PC-9 (cell line): ENCODE measurements at regions not wholly inside any gene's neighbourhood (a gene's known extent, or its start where the extent isn't known, plus 50 kb on each side); places are given as distances from the start of the nearest gene placed in this dataset.
A peak's percentile ranks its signal among the peaks of the same experiment; 100 is the strongest.
"Not testable (repeated sequence)": the region's sequence is repeated elsewhere in the genome, so short reads cannot be mapped to it uniquely, and the experiment has no call there.

Experiments
- BruUV-seq: library from RNA; stranded (reverse); fragments of 400-500 nt; replicated peaks from 2 replicates; lab custom pipeline; 2021; lab: Mats Ljungman, UMichigan
- CTCF ChIA-PET: fragments of 300-600 bp; sonication (Branson Sonifier 250); formaldehyde crosslinking; loops from one replicate; lab custom pipeline; 2022; ENCODE audit warnings: antibody characterized with exemption; lab: Charles Lee
- POLR2A ChIA-PET: fragments of 300-600 bp; sonication (Branson Sonifier 250); formaldehyde crosslinking; loops from one replicate; lab custom pipeline; 2022; ENCODE audit warnings: antibody characterized with exemption; ENCODE audit not compliant: unreplicated experiment; lab: Charles Lee
- DNase-seq, 2 experiments: peaks; one replicate each; pipeline versions ENCODE4 v3.0.0 to v3.0.0-alpha.2; 2015 to 2022; ENCODE audit warnings: mixed read lengths in 1 of 2
- H2AFZ ChIP-seq: fragments of 200-600 bp; sonication (generic); 2 replicates; pipeline ENCODE4 v1.8.1; 2017; ENCODE audit warnings: antibody characterized with exemption
- H3F3A ChIP-seq: fragments of 200-600 bp; sonication (generic); 2 replicates; pipeline ENCODE4 v1.8.1; 2017; ENCODE audit warnings: antibody characterized with exemption, mild to moderate bottlenecking, low read depth; ENCODE audit not compliant: insufficient read depth
- H3K27ac ChIP-seq: fragments of 200-600 bp; sonication (generic); 2 replicates; pipeline ENCODE4 v1.6.1; 2016; ENCODE audit warnings: mixed run types
- H3K27me3 ChIP-seq: fragments of 200-600 bp; sonication (generic); 2 replicates; pipeline ENCODE4 v1.6.1; 2016; ENCODE audit warnings: low read depth, mixed run types; ENCODE audit not compliant: insufficient read depth
- H3K36me3 ChIP-seq: fragments of 200-600 bp; sonication (generic); 2 replicates; pipeline ENCODE4 v1.6.1; 2016; ENCODE audit warnings: low read depth, mixed run types
- H3K4me1 ChIP-seq: fragments of 200-600 bp; sonication (generic); replicated peaks from 2 replicates; pipeline ENCODE4 v1.6.1; 2016; ENCODE audit warnings: mixed run types; ENCODE audit not compliant: insufficient read depth
- H3K4me2 ChIP-seq: fragments of 200-600 bp; sonication (generic); 2 replicates; pipeline ENCODE4 v1.6.1; 2017; ENCODE audit warnings: mixed run types
- H3K4me3 ChIP-seq: fragments of 200-600 bp; sonication (generic); 2 replicates; pipeline ENCODE4 v1.6.1; 2016; ENCODE audit warnings: mixed run types
- H3K79me2 ChIP-seq: fragments of 200-600 bp; sonication (generic); 2 replicates; pipeline ENCODE4 v1.6.1; 2017; ENCODE audit warnings: low read depth, mixed run types
- H3K9me2 ChIP-seq: fragments of 200-600 bp; sonication (generic); 2 replicates; pipeline ENCODE4 v1.8.1; 2017; ENCODE audit warnings: mild to moderate bottlenecking; ENCODE audit not compliant: insufficient read depth
- H3K9me3 ChIP-seq: fragments of 200-600 bp; sonication (generic); 2 replicates; pipeline ENCODE4 v1.8.1; 2016; ENCODE audit warnings: low read depth; ENCODE audit not compliant: insufficient read depth
- H4K20me1 ChIP-seq: fragments of 200-600 bp; sonication (generic); 2 replicates; pipeline ENCODE4 v1.8.1; 2017; ENCODE audit not compliant: insufficient read depth
- EZH2 ChIP-seq: fragments of 200-600 bp; sonication (generic); IDR thresholded peaks from 2 replicates; pipeline ENCODE4 v1.8.0; 2017; ENCODE audit warnings: antibody characterized with exemption, low read depth
- intact Hi-C: fragments of 100-400 bp; cut with micrococcal nuclease; formaldehyde crosslinking; loops from one replicate; pipeline ENCODE4 v1.10.0; 2022; ENCODE audit not compliant: unreplicated experiment
- TF ChIP-seq, protein P1 (sequence below): fragments of 200-600 bp; sonication (generic); conservative IDR thresholded peaks from 2 replicates; pipeline ENCODE4 v1.6.1; 2017; ENCODE audit warnings: mixed run types, antibody characterized with exemption, mild to moderate bottlenecking, moderate library complexity

GRCh38 chrX:121191779-121192178 lies 144.4 kb downstream of the GLUD2 start:
- no peak overlapping the region for H3K27ac ChIP-seq
- ChIA-PET POLR2A (interaction anchor here (0.7 kb wide), 3 partner anchors 162 to 630 kb away, joined by 3 to 5 read pairs (median 3); no protein-coding TSS in a partner anchor), CTCF (no interaction called here)
- no peaks in the 10 kb centered on the region for H3K4me1 ChIP-seq
- H3K4me3 ChIP-seq, result no peak overlapping the region
- peak in 1 of 2 experiments; percentile 48 for DNase-seq
- H2AFZ ChIP-seq, result no peak overlapping the region
- intact Hi-C loops, result loop anchor here (10.0 kb wide), 2 partner anchors 383 to 397 kb away; no protein-coding TSS in a partner anchor
- no peaks in the 10 kb centered on the region for H3K9me2 ChIP-seq
- no peak for TF ChIP-seq EZH2
- TF ChIP-seq, protein P1, sequence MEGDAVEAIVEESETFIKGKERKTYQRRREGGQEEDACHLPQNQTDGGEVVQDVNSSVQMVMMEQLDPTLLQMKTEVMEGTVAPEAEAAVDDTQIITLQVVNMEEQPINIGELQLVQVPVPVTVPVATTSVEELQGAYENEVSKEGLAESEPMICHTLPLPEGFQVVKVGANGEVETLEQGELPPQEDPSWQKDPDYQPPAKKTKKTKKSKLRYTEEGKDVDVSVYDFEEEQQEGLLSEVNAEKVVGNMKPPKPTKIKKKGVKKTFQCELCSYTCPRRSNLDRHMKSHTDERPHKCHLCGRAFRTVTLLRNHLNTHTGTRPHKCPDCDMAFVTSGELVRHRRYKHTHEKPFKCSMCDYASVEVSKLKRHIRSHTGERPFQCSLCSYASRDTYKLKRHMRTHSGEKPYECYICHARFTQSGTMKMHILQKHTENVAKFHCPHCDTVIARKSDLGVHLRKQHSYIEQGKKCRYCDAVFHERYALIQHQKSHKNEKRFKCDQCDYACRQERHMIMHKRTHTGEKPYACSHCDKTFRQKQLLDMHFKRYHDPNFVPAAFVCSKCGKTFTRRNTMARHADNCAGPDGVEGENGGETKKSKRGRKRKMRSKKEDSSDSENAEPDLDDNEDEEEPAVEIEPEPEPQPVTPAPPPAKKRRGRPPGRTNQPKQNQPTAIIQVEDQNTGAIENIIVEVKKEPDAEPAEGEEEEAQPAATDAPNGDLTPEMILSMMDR, result no peak
- H3K27me3 ChIP-seq, result no peaks in the 10 kb centered on the region
- no peaks in the 10 kb centered on the region for H4K20me1 ChIP-seq
- H3K4me2 ChIP-seq, result no peak overlapping the region
- H3K36me3 ChIP-seq, result no peaks in the 10 kb centered on the region
- BruUV-seq, result no TSS peak
- H3K9me3 ChIP-seq, result no peaks in the 10 kb centered on the region
- H3F3A ChIP-seq, result no peaks in the 10 kb centered on the region
- no peaks in the 10 kb centered on the region for H3K79me2 ChIP-seq

- no peak overlapping the region for H3K4me3 ChIP-seq
- no TSS peak for BruUV-seq
- H3K36me3 ChIP-seq, result no peaks in the 10 kb centered on the region
- no peak for DNase-seq
- intact Hi-C loops, result loop anchor here (5.0 to 10.0 kb wide), 3 partner anchors 379 to 708 kb away; no protein-coding TSS in a partner anchor
- no peak overlapping the region for H3K4me2 ChIP-seq
- no peak overlapping the region for H3K27ac ChIP-seq
- H4K20me1 ChIP-seq, result no peaks in the 10 kb centered on the region
- H3K4me1 ChIP-seq, result no peaks in the 10 kb centered on the region
- H3K27me3 ChIP-seq, result no peaks in the 10 kb centered on the region
- no peaks in the 10 kb centered on the region for H3K9me3 ChIP-seq
- ChIA-PET CTCF (interaction anchor here (0.6 kb wide), 1 partner anchor 387 kb away, joined by 4 read pairs; no protein-coding TSS in a partner anchor), POLR2A (no interaction called here)
- no peak overlapping the region for H2AFZ ChIP-seq
- no peaks in the 10 kb centered on the region; the same call in 1 of the 2 replicates for H3K9me2 ChIP-seq
- TF ChIP-seq, protein P1, result no peak
- no peak for TF ChIP-seq EZH2
- H3F3A ChIP-seq, result no peaks in the 10 kb centered on the region
- H3K79me2 ChIP-seq, result no peaks in the 10 kb centered on the region
Measured at GRCh38 chrX:121195719-121196118, 148.3 kb downstream of the GLUD2 start.

DNA sequence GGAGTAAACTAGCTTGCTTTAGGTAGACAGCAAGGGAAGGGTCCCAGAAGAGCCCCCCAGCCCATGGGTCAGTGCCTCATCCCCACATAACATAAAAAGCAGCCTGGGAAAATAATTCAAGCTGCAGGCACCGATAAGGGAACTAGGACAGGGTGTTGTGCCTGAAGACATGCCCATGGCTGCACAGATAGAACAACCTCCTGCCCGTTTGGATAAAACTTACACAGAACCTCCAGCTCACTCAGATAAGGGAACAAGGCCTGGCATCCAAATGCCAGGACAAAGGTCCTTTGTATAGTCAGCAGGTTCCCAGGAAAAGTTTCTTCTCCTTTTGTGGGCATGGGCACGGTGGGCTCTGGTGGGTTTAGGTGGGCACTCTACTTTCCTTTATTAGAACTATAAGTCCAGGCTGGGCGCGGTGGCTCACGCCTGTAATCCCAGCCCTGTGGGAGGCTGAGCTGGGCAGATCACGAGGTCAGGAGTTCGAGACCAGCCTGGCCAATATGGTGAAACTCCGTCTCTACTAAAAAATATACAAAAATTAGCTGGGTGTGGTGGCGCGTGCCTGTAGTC lies 149.5 kb downstream of the GLUD2 start:
- H3K4me1 ChIP-seq, CTCF ChIA-PET, H3K9me3 ChIP-seq, H3K9me2 ChIP-seq, H3K27ac ChIP-seq, H3K79me2 ChIP-seq, BruUV-seq, H3K27me3 ChIP-seq, DNase-seq, H3K36me3 ChIP-seq, H4K20me1 ChIP-seq, H3F3A ChIP-seq: not testable (repeated sequence)
- H3K4me2 ChIP-seq, result peak overlapping the region; percentile 53
- POLR2A ChIA-PET, result interaction anchor here (0.6 kb wide), 1 partner anchor 445 kb away, joined by 4 read pairs; no protein-coding TSS in a partner anchor
- peak overlapping the region; percentile 54 for H3K4me3 ChIP-seq
- intact Hi-C loops, result loop anchor here (5.0 to 10.0 kb wide), 3 partner anchors 378 to 710 kb away; no protein-coding TSS in a partner anchor
- peak overlapping the region; percentile 78 for H2AFZ ChIP-seq
